PC-9 (cell line): ENCODE measurements at regions not wholly inside any gene's neighbourhood (a gene's known extent, or its start where the extent isn't known, plus 50 kb on each side); places are given as distances from the start of the nearest gene placed in this dataset.

Experiments
- EZH2 ChIP-seq: fragments of 200-600 bp; sonication (generic); IDR thresholded peaks from 2 replicates; pipeline ENCODE4 v1.8.0; 2017; ENCODE audit warnings: antibody characterized with exemption, low read depth
- TF ChIP-seq, protein P1 (sequence below): fragments of 200-600 bp; sonication (generic); conservative IDR thresholded peaks from 2 replicates; pipeline ENCODE4 v1.6.1; 2017; ENCODE audit warnings: mixed run types, antibody characterized with exemption, mild to moderate bottlenecking, moderate library complexity

DNA sequence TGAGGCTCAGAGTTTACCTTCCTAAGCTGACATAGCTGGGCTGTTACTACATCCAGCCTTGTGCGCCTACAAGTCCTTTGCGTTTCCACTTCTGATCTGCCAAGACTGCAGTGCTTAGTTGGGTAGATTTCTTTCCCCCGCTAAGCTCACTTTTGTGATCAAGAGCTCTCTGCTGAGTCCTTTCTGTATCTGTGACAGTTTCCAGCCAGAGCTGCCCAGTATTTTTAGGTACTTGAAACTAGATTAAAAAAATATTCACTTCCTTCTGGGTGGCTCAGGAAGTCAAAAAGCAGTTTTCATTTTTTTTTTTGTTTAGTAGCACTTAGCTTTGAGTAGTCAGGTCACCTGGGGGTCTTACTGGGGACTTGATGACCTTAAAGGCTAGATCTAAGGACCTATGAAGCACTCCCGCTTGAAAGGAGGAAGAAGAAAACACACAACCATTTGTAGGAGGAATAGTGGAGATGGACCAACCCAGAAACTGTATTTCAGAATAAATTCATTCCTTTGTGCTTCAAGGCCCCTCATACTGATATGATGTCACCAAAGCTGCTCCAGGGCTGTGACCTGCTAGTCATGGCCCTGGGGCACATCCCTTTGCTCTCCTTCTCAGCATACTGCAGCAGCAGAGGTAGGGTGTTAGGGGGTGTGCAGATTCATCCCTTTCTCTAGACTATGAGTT is 75.6 kb upstream of the HNF1B start:
- TF ChIP-seq, protein P1, sequence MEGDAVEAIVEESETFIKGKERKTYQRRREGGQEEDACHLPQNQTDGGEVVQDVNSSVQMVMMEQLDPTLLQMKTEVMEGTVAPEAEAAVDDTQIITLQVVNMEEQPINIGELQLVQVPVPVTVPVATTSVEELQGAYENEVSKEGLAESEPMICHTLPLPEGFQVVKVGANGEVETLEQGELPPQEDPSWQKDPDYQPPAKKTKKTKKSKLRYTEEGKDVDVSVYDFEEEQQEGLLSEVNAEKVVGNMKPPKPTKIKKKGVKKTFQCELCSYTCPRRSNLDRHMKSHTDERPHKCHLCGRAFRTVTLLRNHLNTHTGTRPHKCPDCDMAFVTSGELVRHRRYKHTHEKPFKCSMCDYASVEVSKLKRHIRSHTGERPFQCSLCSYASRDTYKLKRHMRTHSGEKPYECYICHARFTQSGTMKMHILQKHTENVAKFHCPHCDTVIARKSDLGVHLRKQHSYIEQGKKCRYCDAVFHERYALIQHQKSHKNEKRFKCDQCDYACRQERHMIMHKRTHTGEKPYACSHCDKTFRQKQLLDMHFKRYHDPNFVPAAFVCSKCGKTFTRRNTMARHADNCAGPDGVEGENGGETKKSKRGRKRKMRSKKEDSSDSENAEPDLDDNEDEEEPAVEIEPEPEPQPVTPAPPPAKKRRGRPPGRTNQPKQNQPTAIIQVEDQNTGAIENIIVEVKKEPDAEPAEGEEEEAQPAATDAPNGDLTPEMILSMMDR, result no peak
- no peak for TF ChIP-seq EZH2
